HT-29 (cell line): ENCODE measurements at regions not wholly inside any gene's neighbourhood (a gene's known extent, or its start where the extent isn't known, plus 50 kb on each side); places are given as distances from the start of the nearest gene placed in this dataset.

Experiments used
- DNase-seq: peaks from one replicate; pipeline ENCODE4 v3.0.0-alpha.2; 2015; ENCODE audit warnings: low spot score

- no peak for DNase-seq
These were observed 198.7 kb downstream of the MYCN start for GRCh38 chr2:16138811-16139662.

GRCh38 chr2:16137080-16137755 is 196.9 kb downstream of the MYCN start:
- DNase-seq = peak; percentile 50

GRCh38 chr2:16136461-16137035 is 196.2 kb downstream of the MYCN start:
- DNase-seq = no peak

- no peak for DNase-seq
These were observed 195.6 kb downstream of the MYCN start for GRCh38 chr2:16135913-16136310.

- DNase-seq = no peak
These were observed 195.0 kb downstream of the MYCN start for GRCh38 chr2:16135196-16135912.

GRCh38 chr2:16134436-16135165 is 194.3 kb downstream of the MYCN start:
- DNase-seq = no peak

GRCh38 chr2:16130906-16131400 is 190.6 kb downstream of the MYCN start:
- DNase-seq = no peak

GRCh38 chr2:16130541-16130880 is 190.2 kb downstream of the MYCN start:
- DNase-seq = no peak

- DNase-seq = no peak
These were observed 189.6 kb downstream of the MYCN start for GRCh38 chr2:16129716-16130540.

- DNase-seq = no peak
These were observed 188.6 kb downstream of the MYCN start for GRCh38 chr2:16128746-16129610.

GRCh38 chr2:16127958-16128357 is 187.6 kb downstream of the MYCN start:
- DNase-seq = no peak

- no peak for DNase-seq
These were observed 187.1 kb downstream of the MYCN start for GRCh38 chr2:16127276-16127940.

- peak; percentile 69 for DNase-seq
These were observed 186.3 kb downstream of the MYCN start for GRCh38 chr2:16126517-16127275.

GRCh38 chr2:16125614-16126516 is 185.5 kb downstream of the MYCN start:
- DNase-seq = no peak

GRCh38 chr2:16124881-16125613 is 184.7 kb downstream of the MYCN start:
- DNase-seq = no peak
